Neural progenitor cell (in vitro differentiated cells): ENCODE measurements at regions not wholly inside any gene's neighbourhood (a gene's known extent, or its start where the extent isn't known, plus 50 kb on each side); places are given as distances from the start of the nearest gene placed in this dataset.

Experiments
- EZH2 ChIP-seq: fragments of 200-600 bp; sonication (generic); IDR thresholded peaks from 2 replicates; pipeline ENCODE4 v1.6.1; 2017; ENCODE audit warnings: antibody characterized with exemption, mild to moderate bottlenecking, moderate library complexity
- TF ChIP-seq, protein P1 (sequence below): fragments of 200-600 bp; sonication (generic); IDR thresholded peaks from 2 replicates; pipeline ENCODE4 v1.5.1; 2017; ENCODE audit warnings: antibody characterized with exemption, mild to moderate bottlenecking

DNA sequence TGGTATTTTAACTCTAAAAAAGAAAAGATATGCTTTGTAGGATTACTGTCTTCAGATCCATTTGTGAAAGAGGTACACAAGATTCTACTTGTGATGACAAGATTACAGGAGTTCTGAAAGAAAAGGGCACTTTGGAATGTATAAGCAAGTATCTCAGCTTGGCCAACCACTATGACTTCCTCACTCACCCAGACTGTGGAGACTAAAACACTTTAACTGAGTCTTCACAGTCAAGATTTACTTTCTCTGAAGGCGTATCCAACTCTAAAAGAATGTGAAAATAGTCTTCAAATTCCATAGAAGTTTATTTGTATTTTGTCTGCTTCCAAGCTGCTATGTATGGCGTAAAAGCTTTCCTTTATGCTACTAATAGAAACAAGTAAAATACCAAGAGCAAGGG, 76.1 kb upstream of the SRRM3 start:
- TF ChIP-seq, protein P1, sequence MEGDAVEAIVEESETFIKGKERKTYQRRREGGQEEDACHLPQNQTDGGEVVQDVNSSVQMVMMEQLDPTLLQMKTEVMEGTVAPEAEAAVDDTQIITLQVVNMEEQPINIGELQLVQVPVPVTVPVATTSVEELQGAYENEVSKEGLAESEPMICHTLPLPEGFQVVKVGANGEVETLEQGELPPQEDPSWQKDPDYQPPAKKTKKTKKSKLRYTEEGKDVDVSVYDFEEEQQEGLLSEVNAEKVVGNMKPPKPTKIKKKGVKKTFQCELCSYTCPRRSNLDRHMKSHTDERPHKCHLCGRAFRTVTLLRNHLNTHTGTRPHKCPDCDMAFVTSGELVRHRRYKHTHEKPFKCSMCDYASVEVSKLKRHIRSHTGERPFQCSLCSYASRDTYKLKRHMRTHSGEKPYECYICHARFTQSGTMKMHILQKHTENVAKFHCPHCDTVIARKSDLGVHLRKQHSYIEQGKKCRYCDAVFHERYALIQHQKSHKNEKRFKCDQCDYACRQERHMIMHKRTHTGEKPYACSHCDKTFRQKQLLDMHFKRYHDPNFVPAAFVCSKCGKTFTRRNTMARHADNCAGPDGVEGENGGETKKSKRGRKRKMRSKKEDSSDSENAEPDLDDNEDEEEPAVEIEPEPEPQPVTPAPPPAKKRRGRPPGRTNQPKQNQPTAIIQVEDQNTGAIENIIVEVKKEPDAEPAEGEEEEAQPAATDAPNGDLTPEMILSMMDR: no peak
- TF ChIP-seq EZH2: no peak
